ENCODE measurements at regions not wholly inside any gene's neighbourhood (a gene's known extent, or its start where the extent isn't known, plus 50 kb on each side); places are given as distances from the start of the nearest gene placed in this dataset.
"Not testable (repeated sequence)": the region's sequence is repeated elsewhere in the genome, so short reads cannot be mapped to it uniquely, and the experiment has no call there.

DNA sequence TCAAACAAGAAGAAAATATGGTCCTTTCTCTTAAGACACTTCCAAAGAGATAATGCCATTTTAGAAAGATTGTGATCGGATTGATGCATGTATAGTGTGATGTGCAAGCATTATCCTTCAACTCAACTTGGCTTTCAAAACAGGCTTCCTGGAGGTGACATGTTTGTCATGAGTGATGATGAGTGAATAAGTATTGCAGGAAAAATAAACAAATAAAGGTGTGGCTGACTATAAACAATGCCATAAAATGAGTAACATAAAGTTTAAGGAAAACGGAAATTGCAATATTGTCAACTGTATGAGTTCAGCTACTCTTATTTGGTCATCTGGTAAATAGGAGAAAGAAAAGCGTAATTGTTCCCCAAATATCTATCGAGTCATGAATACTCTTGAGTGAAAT lies 1283.7 kb downstream of the PCDH9 start:
- no peak for DNase-seq (ENCODE audit: low read depth, low spot score)

DNA sequence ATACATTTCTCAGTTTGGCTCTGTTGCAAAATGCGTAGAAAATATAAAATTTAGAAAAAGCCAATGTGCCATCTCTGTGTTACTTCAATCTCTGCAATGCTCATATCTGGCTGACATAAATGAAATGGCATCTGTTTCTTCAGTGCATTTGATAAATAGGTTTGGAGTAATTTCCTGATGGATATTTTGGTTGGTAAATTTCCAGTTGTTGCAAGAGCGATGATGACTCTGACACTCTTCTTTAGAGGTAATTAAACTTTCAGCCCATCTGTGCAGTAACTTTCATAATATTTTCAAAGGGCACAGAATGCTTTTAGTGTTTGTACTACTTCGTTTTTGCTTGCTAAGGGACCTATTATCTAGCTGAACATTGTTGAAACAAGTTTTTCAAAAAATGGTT lies 1286.4 kb downstream of the PCDH9 start:
- DNase-seq (ENCODE audit: low read depth, low spot score) = peak; percentile 29

DNA sequence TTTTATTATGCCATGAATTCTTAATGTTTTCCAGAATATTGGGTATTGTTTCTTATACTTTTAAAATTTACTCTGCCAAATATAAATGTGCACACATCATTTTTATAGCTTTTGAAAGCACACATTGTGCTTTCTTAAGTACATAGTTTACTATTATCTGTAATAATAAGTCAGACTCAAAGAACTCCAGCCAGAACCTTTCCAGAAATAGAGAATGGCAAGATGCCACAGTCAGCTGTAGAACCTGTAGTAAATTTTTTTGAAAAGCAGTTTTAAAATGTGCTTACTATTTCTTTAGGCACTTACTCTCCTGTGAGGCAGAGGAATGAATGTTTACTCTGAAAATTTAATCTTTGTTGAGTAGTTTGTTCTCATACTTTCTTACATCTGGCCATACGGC lies 1287.1 kb downstream of the PCDH9 start:
- DNase-seq (ENCODE audit: low read depth, low spot score) = no peak

DNA sequence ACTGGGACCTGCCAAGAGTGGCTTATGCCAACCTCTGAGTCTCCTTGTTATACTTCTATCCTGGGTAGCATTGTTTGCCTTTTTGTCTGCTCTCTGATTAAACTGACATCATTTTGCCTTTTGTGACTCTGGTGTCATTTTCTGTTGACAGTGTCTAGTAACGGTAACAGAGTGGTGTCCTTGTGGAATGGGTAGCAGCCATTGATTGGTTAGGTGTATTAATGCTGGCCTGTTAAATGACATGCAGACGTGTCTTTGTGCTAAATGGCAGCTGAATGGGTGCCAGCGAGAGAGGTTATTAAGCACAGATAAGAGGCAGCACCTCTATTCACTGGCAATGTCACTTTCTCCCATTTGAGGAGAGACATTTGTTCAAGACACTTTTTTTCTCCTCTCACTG lies 1289.4 kb downstream of the PCDH9 start:
- no peak for DNase-seq (ENCODE audit: low read depth, low spot score)

DNA sequence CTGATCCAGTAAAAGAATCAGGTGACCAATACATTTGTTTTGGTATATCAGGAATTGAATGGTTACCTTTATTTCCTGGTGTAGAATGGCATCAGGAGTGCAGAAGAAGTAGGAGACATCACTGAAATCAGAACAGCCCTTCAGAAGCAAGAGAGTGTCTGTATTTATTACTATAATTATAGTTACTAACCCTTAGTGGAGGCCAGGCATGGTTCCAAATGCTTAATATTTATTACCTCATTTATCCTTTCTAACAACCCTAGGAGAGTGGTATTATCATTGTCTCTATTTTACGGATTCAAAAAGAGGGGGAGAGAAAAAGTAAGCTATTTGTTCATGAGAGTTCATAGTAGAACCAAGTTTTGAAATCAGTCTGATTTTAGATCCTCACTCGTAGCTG lies 1292.9 kb downstream of the PCDH9 start:
- DNase-seq (ENCODE audit: low read depth, low spot score) = no peak

DNA sequence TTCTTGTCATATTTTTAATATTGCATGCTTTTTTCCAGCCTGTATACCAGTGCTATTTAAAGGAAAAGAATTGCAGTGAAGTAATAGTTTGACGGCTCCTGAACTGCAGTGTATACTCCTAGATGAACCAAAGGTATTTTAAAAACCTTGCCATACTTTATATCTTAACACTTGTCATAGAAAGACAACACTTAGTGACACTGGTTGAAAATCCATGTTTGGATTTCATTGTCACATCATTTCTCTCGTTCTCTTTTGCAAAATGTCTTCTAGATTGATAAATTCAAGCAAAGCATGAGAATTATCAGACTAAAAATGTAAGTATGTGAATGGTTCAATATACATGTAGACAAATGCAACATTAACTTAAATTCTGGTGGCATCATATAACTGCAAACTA lies 1293.9 kb downstream of the PCDH9 start:
- no peak for DNase-seq (ENCODE audit: low read depth, low spot score)

DNA sequence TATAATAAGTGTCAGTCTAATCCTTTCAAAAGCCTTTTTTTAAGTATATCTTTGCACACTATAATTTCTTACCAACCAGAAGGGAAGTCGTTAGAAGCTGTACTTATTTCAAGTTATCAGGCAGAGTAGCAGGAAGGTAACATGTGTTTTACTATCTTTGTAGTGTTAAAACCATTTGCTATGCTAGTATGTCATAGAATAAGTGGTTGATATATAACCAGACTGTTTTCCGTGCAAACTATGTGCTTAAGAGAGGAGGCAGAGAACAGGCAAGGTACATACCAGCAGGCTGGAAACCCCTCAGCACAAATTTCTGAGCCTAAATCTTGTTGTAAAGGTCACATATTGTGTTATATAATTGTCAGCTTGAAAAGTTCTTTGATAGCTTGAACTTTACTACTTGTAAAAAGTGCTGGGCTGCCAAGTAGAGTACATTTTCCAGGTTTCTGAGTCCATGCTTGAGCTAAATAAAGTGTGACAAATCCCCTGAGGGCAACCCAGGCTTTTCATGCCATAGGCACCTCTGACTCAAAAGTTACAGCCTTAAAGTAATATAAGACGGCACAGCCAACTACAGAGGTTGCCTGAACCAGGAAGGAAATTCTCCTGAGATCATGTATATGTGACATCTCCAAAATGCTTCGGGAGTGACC lies 1297.4 kb downstream of the PCDH9 start:
- no peak for DNase-seq (ENCODE audit: low read depth, low spot score)

DNA sequence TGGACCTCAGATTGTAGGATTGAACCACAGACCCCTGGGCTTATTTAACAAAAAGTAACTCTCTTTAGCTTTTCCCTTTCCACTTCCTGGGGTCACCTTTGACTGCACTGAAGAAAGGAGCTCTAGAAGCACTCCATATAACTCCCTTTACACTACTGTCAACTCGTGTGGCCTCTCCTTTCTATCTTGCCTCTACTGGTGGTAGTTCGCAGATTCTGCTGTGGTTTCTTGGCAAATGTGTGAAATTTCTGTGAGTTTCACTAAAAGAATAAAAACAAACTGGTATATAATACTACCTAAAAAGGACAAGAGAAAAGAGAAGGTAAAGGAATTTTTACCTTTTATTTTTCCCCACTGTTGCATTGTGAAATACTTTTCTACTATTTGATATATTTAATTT lies 1298.1 kb downstream of the PCDH9 start:
- no peak for DNase-seq (ENCODE audit: low read depth, low spot score)

DNA sequence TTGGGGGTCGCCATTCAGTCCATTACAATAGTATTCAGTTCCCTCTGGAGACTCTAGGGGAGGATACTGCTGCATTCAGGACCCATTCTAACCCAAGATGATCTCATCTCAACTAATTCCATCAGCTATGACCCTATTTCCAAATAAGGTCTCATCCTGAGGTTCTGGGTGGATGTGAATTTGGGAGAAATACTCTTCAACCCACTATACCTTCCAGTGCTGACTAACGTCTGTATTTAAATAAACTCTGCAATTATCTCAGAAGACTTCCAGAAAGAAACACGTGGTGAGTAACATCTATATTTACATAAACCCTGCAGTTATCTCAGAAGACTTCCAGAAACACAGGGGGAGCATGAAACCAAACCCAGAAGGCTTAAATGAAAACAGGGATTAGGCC lies 1300.7 kb downstream of the PCDH9 start:
- no peak for DNase-seq (ENCODE audit: low read depth, low spot score)

DNA sequence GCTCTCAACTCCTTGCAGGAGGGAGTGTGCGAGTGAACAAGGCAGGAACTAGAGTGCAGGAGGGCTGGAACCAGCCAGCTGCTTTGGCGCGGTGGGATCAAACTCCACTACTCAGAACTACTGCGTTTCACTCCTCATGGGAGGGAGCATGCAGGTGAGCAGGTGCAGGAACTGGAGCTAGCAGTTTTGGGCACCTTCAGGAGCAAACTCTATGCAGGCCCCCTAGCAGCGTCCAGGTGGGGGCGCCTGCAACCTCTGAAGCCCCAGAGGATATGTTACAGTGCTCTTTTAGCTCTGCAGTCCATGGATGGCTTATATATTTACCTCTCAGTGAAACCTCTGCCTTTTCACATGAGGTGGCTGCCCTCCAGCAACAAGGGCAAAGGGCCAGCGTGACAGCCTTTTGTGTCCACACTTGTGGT lies 1303.4 kb downstream of the PCDH9 start:
- no peak for DNase-seq (ENCODE audit: low read depth, low spot score)

DNA sequence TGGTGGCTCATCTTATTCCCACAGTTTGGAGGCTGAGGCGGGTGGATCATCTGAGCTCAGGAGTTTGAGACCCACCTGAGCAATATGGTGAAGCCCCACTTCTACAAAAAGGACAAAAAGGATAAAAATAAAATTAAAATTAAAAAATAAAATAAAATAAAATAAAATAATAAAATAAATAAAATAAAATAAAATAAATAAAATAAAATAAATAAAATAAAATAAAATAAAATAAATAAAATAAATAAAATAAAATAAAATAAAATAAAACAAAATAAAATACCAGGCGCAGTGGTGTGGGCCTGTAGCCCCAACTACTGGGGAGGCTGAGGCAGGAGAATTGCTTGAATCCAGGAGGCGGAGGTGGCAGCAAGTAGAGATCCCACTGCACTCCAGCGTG lies 1307.3 kb downstream of the PCDH9 start:
- not testable (repeated sequence) for DNase-seq (ENCODE audit: low read depth, low spot score)

DNA sequence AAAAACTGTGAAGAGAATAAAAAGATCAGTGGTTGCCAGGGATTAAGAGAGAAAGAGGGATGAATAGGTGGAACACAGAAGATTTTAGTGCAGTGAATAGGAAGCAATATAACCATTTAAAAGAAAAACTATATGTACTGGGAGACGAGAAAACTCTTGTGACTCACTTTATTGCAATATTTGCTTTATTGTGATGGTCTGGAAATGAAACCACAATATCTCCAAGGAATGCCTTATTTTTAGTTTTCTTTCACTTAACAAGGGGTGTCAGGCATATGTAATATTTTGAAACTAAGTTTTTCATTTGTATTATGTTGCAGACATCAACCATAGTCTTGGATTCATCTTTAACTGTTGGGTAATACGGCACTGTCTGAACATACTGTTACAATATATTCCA lies 1308.2 kb downstream of the PCDH9 start:
- DNase-seq (ENCODE audit: low read depth, low spot score) = no peak

DNA sequence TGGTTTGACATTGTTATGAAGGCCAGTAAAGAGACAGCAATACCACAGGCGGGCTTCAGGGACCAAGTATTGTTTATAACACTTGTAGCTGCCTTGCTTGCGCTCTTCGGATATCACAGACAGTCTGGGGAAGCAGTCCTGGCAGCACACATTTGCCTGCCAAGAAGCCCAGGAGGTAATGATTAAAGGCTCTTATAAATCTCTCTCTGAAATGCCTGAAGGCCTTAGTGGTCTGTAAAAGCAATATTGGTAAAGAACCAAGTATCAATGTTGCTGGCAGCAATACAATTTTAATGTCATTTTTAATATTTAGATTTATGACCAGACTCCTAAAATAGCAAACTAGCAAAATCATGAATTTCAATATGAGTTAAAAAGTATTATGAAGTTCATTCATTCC lies 1312.4 kb downstream of the PCDH9 start:
- no peak for DNase-seq (ENCODE audit: low read depth, low spot score)

DNA sequence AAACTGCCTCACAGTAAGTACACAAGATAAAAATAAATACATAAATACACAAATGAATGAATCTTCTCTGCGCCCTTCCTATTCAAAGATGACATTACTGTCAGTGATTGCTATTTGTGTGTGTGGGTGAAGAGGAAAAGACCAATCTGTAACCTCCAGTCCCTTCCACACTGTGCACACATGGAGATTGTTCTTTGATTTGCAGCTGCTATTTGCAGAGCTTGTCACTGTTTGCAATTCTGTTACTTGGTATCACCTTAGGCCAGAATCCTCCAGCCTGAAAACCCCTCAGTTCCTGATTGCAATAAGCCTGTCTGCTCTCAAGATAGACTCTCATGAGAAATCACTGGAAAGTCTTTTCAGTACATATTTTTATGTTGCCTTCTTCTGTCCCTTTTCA lies 1314.9 kb downstream of the PCDH9 start:
- no peak for DNase-seq (ENCODE audit: low read depth, low spot score)

DNA sequence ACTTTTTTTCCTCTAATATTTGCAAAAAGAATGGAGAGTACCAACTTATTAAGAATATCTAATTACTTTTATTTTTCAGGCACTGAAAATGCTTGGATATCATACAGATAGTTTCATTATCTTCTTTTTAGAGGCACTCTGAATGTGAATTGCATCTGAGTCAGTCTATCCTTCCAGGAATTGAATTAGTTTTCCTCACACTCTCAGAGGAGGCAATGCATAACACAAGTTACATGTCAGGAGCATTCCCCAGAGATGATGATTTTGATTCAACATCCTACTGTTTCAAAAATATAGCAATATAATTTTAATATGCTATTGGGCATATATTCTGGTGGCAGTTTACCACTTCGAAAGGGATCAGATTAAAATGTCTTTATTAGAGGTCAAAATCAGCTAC lies 1315.4 kb downstream of the PCDH9 start:
- peak; percentile 69 for DNase-seq (ENCODE audit: low read depth, low spot score)

DNA sequence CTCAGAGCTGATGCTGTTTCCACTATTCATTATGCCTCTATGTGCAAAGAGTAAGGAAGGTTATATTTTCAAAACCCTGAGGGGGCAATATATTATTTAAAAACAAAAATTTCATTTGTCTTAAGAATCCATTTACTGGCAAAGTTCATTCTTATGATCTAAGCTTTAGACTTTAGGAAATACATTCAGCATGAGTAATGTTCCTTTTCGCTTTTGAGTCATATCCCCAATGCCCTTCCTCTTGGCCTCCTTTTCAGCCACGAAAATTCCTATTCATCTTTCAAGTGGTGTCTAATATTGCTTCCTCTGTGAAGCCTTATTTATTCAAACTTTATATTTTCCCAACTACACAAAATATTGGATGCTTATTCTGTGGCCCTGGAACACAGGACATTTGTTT lies 1317.0 kb downstream of the PCDH9 start:
- peak; percentile 87 for DNase-seq (ENCODE audit: low read depth, low spot score)

DNA sequence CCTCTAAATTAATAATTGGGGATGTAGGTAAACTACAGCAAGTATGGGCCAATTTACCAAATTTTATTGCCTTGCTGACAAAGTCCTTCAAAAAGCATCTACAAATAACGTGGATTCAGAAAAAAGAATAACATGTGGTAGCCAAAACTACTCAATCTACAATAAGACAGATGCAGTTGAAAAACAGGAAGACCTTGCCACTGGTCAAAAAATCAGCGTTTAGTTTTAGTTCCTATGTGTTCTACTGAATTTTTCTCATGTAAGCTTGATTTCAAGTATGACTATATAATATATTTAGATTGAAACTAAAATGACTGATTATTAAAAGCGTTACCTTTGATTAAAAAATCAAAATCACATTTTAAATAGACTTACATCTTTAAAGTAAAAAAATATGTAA lies 1317.6 kb downstream of the PCDH9 start:
- no peak for DNase-seq (ENCODE audit: low read depth, low spot score)

DNA sequence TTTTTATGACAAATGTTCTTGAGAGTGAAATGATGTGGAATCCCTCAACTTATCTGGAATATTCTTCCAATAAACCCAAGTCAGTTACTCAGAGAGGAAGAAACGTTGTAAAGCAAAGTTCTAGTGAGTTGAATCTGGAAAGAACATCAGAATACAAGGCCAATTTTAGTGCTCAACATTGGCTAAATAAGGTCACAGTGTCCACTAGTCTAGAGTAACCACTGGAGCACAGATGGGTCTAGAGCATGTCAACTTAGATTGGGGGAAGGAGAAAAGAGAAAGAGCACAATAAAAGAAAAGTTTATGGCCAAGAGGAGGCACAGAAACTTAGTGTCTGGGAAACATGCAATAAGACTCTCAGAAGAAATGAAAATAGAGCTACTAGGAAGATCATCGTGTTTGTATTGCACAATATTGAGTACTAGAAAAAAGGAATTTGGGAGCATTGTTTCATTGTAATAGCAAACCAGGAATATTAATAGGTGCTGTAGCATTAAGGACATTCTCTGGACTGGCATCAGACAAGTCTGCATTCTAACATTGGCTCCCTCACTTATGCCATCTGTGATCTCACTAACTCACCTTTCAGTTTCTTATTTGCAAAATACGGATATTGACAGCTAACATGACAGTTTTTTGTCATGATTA lies 1318.5 kb downstream of the PCDH9 start:
- DNase-seq (ENCODE audit: low read depth, low spot score) = no peak

DNA sequence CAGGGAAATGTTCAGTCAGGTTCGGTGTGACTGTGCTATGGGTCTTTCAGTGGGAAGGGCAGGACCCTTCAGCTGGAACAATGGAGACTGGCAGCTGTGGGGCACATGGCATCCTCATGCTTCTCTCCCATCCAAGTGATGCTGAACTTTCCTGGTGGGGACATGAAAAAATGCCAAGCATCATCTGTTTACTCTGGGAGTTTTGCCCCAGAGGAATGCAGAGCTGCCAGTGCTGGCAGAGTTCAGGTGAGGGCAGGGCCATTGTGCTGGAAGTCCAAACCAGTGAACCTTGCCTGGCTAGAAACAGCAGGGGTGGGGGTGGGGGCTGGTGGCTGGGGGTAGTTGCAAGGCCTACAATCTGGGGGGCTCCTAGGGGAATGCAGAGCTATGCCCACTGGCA lies 1320.6 kb downstream of the PCDH9 start:
- no peak for DNase-seq (ENCODE audit: low read depth, low spot score)

DNA sequence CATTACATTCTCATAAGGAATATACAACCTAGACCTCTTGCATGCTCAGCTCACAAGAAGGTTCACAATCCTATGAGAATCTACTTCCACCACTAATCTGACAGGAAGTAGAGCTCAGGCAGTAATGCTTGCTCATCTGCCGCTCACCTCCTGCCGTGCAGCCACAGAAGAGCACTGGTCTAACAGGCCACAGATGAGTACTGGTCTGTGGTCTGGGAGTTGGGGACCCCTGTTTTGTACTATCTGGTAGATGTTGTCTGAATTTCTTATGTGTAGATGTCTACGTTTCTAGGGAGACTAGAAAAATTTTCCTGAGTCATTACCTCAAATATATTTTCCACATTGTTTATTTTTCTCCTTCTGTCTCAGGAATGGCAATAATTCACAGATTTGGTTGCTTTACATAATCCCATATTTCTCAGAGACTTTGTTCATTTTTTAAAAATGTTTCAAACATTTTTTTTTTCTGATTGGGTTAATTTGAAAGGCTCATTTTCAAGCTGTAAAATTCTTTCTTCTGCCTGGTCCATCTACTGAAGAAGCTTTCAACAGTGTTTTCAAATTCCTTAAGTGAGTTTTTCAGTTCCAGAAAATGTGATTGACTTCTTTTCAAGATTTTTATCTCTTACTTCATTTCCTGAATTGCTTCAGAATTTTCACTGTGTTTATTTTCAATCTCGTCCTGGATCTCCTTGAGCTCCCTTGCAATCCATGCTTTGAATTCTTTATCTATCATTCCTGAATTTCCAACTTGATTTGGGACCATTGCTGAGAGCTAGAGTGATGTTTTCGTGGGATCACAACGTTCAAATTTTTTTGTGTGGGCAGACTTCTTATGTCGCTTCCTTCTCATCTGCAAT lies 1322.2 kb downstream of the PCDH9 start:
- no peak for DNase-seq (ENCODE audit: low read depth, low spot score)

DNA sequence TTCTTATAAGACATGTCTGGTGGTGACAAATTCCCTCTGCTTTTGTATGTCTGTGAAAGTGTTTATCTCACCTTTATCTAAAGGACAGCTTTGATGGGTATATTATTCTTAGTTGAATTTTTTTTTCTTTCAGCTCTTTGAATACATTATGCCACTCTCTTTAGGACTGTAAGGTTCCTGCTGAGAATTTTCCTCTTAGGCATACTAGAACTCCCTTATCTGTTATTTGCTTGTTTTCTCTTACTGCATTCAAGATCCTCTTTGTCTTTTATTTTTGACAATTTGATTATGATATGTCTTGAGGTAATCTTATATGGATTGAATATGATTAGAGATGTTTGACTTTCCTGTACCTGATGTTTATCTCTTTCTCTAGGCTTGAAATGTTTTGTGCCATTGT lies 1328.4 kb downstream of the PCDH9 start:
- DNase-seq (ENCODE audit: low read depth, low spot score) = no peak

DNA sequence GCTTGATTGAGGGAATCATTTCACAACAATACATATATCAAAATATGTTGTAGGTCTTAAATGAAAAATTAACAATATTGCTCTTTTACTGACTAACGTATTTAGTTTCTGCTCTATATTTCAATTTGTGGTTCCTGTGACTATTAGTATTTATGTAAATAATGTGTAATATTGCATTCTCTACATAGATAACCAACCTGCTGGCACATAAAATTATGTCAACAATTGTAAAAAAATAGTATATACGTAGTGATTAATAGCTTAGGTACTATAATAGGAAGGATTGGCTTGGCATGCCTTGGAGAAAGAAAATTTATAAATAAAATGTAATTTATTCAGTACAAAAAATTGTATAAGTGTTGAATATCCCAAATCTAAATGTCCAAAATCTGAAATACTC lies 1336.1 kb downstream of the PCDH9 start:
- DNase-seq (ENCODE audit: low read depth, low spot score) = no peak

DNA sequence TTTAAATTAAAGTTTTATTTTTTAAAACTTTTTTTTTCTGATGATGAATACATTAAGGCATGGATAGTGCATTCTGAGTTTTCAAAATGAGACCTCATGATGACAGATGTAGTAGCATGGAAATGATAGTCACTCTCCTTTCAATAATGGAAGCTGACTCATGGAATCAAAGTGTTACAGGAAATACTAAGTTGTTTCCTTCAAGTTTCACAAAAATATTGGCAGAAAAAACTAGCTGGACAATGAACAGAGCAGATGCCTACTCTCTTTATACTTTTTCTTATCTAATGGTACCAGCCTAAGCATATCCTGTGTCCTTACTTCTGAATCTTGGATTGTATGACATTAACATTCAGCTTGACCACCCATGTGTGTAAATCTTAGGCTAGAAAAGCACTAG lies 1337.3 kb downstream of the PCDH9 start:
- peak; percentile 62 for DNase-seq (ENCODE audit: low read depth, low spot score)
